IMR-90 (cell line): ENCODE measurements at regions not wholly inside any gene's neighbourhood (a gene's known extent, or its start where the extent isn't known, plus 50 kb on each side); places are given as distances from the start of the nearest gene placed in this dataset.

Experiments
- ATAC-seq: fragments of 200-7000 bp; cut with Tn5 transposase; 2 replicates; pipeline ENCODE4 v1.9.1; 2020; ENCODE audit warnings: low read depth, mild to moderate bottlenecking, moderate library complexity
- BruUV-seq: library from RNA; stranded (reverse); fragments of 400-500 nt; replicated peaks from 2 replicates; lab custom pipeline; 2021; lab: Mats Ljungman, UMichigan
- CTCF ChIA-PET: fragments of 300-600 bp; formaldehyde crosslinking; extraction: SDS; loops from one replicate; lab custom pipeline; 2021; ENCODE audit warnings: antibody characterized with exemption; lab: Yijun Ruan, JAX
- POLR2A ChIA-PET: fragments of 300-600 bp; sonication (Branson Sonifier 250); formaldehyde crosslinking; loops from one replicate; lab custom pipeline; 2022; ENCODE audit warnings: antibody characterized with exemption; ENCODE audit not compliant: unreplicated experiment; lab: Charles Lee
- DNase-seq: peaks from one replicate; pipeline ENCODE4 v3.0.0; 2013
- H2AFZ ChIP-seq: replicated peaks from 2 replicates; pipeline ENCODE3; 2013; ENCODE audit warnings: low read length, mild to moderate bottlenecking; ENCODE audit not compliant: poor library complexity
- H2AK5ac ChIP-seq: 2 replicates; pipeline ENCODE4 v1.6.1; 2013; ENCODE audit warnings: low read depth, low read length, inconsistent platforms
- H2AK9ac ChIP-seq: replicated peaks from 2 replicates; pipeline ENCODE3; 2013; ENCODE audit warnings: mild to moderate bottlenecking, low read depth, low read length, moderate library complexity; ENCODE audit not compliant: poor library complexity
- H2BK120ac ChIP-seq: 2 replicates; pipeline ENCODE4 v1.6.1; 2013; ENCODE audit warnings: low read depth, low read length, inconsistent platforms
- H2BK15ac ChIP-seq: 3 replicates; pipeline ENCODE4 v1.6.1; 2013; ENCODE audit warnings: low read depth, low read length, inconsistent platforms
- H2BK20ac ChIP-seq: 2 replicates; pipeline ENCODE4 v1.6.1; 2013; ENCODE audit warnings: low read depth, mild to moderate bottlenecking, inconsistent platforms, low read length, moderate library complexity
- H2BK5ac ChIP-seq: 2 replicates; pipeline ENCODE4 v1.6.1; 2013; ENCODE audit warnings: mild to moderate bottlenecking, low read depth, low read length, inconsistent platforms; ENCODE audit not compliant: poor library complexity, severe bottlenecking
- H3K14ac ChIP-seq: replicated peaks from 2 replicates; pipeline ENCODE4 v1.6.1; 2013; ENCODE audit warnings: low read depth, low read length, inconsistent platforms
- H3K18ac ChIP-seq: 2 replicates; pipeline ENCODE4 v1.6.1; 2013; ENCODE audit warnings: low read depth, low read length, control low read depth
- H3K23ac ChIP-seq: 2 replicates; pipeline ENCODE4 v1.6.1; 2013; ENCODE audit warnings: low read depth, low read length, inconsistent platforms
- H3K27ac ChIP-seq: 2 replicates; pipeline ENCODE4 v1.5.1; 2013; ENCODE audit warnings: mild to moderate bottlenecking, control low read depth, low read length; ENCODE audit not compliant: insufficient read depth
- H3K27me3 ChIP-seq: 2 replicates; pipeline ENCODE4 v1.6.1; 2013; ENCODE audit warnings: low read length; ENCODE audit not compliant: control insufficient read depth, insufficient read depth
- H3K36me3 ChIP-seq: 2 replicates; pipeline ENCODE4 v1.6.1; 2013; ENCODE audit warnings: low read length, mixed read lengths; ENCODE audit not compliant: control insufficient read depth, insufficient read depth
- H3K4ac ChIP-seq: 2 replicates; pipeline ENCODE4 v1.6.1; 2013; ENCODE audit warnings: low read depth, low read length, inconsistent platforms
- H3K4me1 ChIP-seq: 2 replicates; pipeline ENCODE4 v1.6.1; 2013; ENCODE audit warnings: low read length, mixed read lengths; ENCODE audit not compliant: control insufficient read depth, insufficient read depth
- H3K4me2 ChIP-seq: 2 replicates; pipeline ENCODE4 v1.6.1; 2013; ENCODE audit warnings: low read depth, mild to moderate bottlenecking, control low read depth, low read length, moderate library complexity
- H3K4me3 ChIP-seq: 2 replicates; pipeline ENCODE4 v1.5.1; 2013; ENCODE audit warnings: low read depth, mild to moderate bottlenecking, control low read depth, low read length, moderate library complexity; ENCODE audit not compliant: insufficient read depth
- H3K56ac ChIP-seq: 2 replicates; pipeline ENCODE4 v1.6.1; 2013; ENCODE audit warnings: low read length, inconsistent platforms; ENCODE audit not compliant: insufficient read depth; ENCODE audit errors: extremely low read depth
- H3K79me1 ChIP-seq, 2 experiments: 2 replicates each; pipeline ENCODE4 v1.6.1; 2013; ENCODE audit warnings: low read length in 2 of 2, inconsistent platforms in 1 of 2, low read depth in 1 of 2
- H3K9ac ChIP-seq: 2 replicates; pipeline ENCODE4 v1.6.1; 2013; ENCODE audit warnings: low read depth, low read length, control low read depth
- H3K9me1 ChIP-seq: 2 replicates; pipeline ENCODE4 v1.6.1; 2013; ENCODE audit warnings: low read length, inconsistent platforms; ENCODE audit not compliant: insufficient read depth
- H3K9me3 ChIP-seq: 2 replicates; pipeline ENCODE4 v1.6.1; 2013; ENCODE audit warnings: low read length; ENCODE audit not compliant: control insufficient read depth, insufficient read depth
- H4K20me1 ChIP-seq: 2 replicates; pipeline ENCODE4 v1.6.1; 2013; ENCODE audit warnings: low read length, inconsistent platforms; ENCODE audit not compliant: insufficient read depth
- H4K5ac ChIP-seq: 2 replicates; pipeline ENCODE4 v1.6.1; 2013; ENCODE audit warnings: mild to moderate bottlenecking, low read depth, low read length, control low read depth
- H4K8ac ChIP-seq, 2 experiments: 2 replicates each; pipeline ENCODE4 v1.6.1; 2013; ENCODE audit warnings: low read depth in 2 of 2, low read length in 2 of 2, control low read depth in 1 of 2, inconsistent platforms in 1 of 2
- H4K91ac ChIP-seq: 2 replicates; pipeline ENCODE4 v1.6.1; 2013; ENCODE audit warnings: low read depth, low read length, inconsistent platforms; ENCODE audit not compliant: insufficient read depth
- BHLHE40 ChIP-seq: fragments of 150-350 bp; IDR thresholded peaks from 2 replicates; pipeline ENCODE4 v1.6.1; 2016; ENCODE audit warnings: mild to moderate bottlenecking, low read depth, low read length
- CEBPB ChIP-seq: IDR thresholded peaks from 2 replicates; pipeline ENCODE4 v1.6.1; 2012; ENCODE audit warnings: low read depth, low read length, improper control_type of control experiment
- CHD1 ChIP-seq: IDR thresholded peaks from 2 replicates; pipeline ENCODE4 v1.6.1; 2012; ENCODE audit warnings: low read depth, low read length, improper control_type of control experiment
- FOS ChIP-seq: fragments of 150-350 bp; IDR thresholded peaks from 2 replicates; pipeline ENCODE4 v1.6.1; 2016; ENCODE audit warnings: low read depth, low read length
- MAFK ChIP-seq: IDR thresholded peaks from 2 replicates; pipeline ENCODE4 v1.6.1; 2012; ENCODE audit warnings: low read depth, low read length, improper control_type of control experiment
- MAZ ChIP-seq: IDR thresholded peaks from 2 replicates; pipeline ENCODE4 v1.6.1; 2012; ENCODE audit warnings: low read depth, mild to moderate bottlenecking, low read length, improper control_type of control experiment, moderate library complexity, borderline replicate concordance
- MXI1 ChIP-seq: IDR thresholded peaks from 2 replicates; pipeline ENCODE4 v1.6.1; 2012; ENCODE audit warnings: low read depth, mild to moderate bottlenecking, low read length, moderate library complexity, borderline replicate concordance
- NFE2L2 ChIP-seq: fragments of 150-350 bp; IDR thresholded peaks from 2 replicates; pipeline ENCODE4 v1.6.1; 2016; ENCODE audit warnings: low read depth, mild to moderate bottlenecking, low read length
- POLR2A ChIP-seq: IDR thresholded peaks from 2 replicates; pipeline ENCODE4 v1.6.1; 2012; ENCODE audit warnings: mild to moderate bottlenecking, low read depth, low read length
- RAD21 ChIP-seq: IDR thresholded peaks from 2 replicates; pipeline ENCODE4 v1.6.1; 2012; ENCODE audit warnings: low read length, improper control_type of control experiment
- RCOR1 ChIP-seq: IDR thresholded peaks from 2 replicates; pipeline ENCODE4 v1.6.1; 2012; ENCODE audit warnings: mild to moderate bottlenecking, low read length, improper control_type of control experiment; ENCODE audit not compliant: insufficient replicate concordance
- RFX5 ChIP-seq: IDR thresholded peaks from 2 replicates; pipeline ENCODE4 v1.8.0; 2012; ENCODE audit warnings: low read depth, mild to moderate bottlenecking, low read length, moderate library complexity
- SMC3 ChIP-seq: fragments of 150-350 bp; IDR thresholded peaks from 2 replicates; pipeline ENCODE4 v1.6.1; 2016; ENCODE audit warnings: low read depth, mild to moderate bottlenecking, antibody characterized with exemption, low read length, moderate library complexity
- WGBS, 2 experiments: methylation state at CpG; one replicate each; pipeline versions ENCODE4 v1.1.5 to v1.1.7; 2013; ENCODE audit warnings: missing lambda C conversion rate in 2 of 2; ENCODE audit not compliant: insufficient read length in 1 of 2; ENCODE audit errors: extremely low coverage in 2 of 2; 5-methylcytosine and 5-hydroxymethylcytosine counted together
- dilution Hi-C: fragments of 300-500 bp; cut with HindIII; formaldehyde crosslinking; loops from one replicate; pipeline ENCODE4 v1.14.3; 2018; ENCODE audit warnings: low sequenced_read_pairs; ENCODE audit not compliant: unreplicated experiment
- in situ Hi-C: fragments of 300-500 bp; cut with MboI; formaldehyde crosslinking; loops from 3 replicates; pipeline ENCODE4 v1.14.3; 2019; ENCODE audit warnings: low sequenced_read_pairs, inconsistent platforms, mixed read lengths
- intact Hi-C: fragments of 100-400 bp; cut with micrococcal nuclease; formaldehyde crosslinking; loops from 2 replicates; pipeline ENCODE4 v1.10.0; 2022
- TF ChIP-seq, protein P1 (sequence below): conservative IDR thresholded peaks from 2 replicates; pipeline ENCODE4 v1.5.1; 2012; ENCODE audit warnings: mild to moderate bottlenecking, low read depth, low read length, improper control_type of control experiment
- TF ChIP-seq, protein P2 (sequence below): fragments of 150-350 bp; IDR thresholded peaks from 2 replicates; pipeline ENCODE4 v1.6.1; 2016; ENCODE audit warnings: low read depth, mild to moderate bottlenecking, low read length, moderate library complexity, borderline replicate concordance
- TF ChIP-seq, protein P3 (sequence below): fragments of 150-350 bp; IDR thresholded peaks from 2 replicates; pipeline ENCODE4 v1.6.1; 2017; ENCODE audit warnings: mild to moderate bottlenecking, antibody characterized with exemption, low read length, low read depth

DNA sequence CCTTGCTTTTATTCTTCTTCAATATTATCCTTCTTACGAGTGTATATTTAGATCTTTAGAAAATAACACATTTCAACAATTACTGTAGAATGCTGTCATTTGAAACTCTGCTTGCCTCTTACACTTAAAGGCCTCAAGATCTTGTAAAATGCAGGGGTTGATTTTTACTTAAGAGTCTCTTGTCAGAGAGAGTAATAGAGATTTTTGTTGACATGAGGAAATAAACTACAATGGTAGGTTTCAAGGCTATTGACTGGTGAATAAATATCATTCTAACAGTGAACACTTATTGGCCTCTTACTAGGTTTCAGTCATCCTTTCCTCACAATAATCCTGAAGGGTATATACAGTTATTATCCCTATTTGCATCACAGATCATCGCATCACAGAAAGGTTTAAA, 344.6 kb downstream of the GBE1 start:
- Histone ChIP-seq H3K79me1 (no peaks in the 10 kb centered on the region), H2BK20ac (no peak overlapping the region), H3K56ac (no peak overlapping the region), H2AK5ac (no peak overlapping the region), H3K36me3 (no peaks in the 10 kb centered on the region), H3K9me3 (no peaks in the 10 kb centered on the region), H3K9ac (no peak overlapping the region), H4K20me1 (no peaks in the 10 kb centered on the region), H3K27me3 (no peaks in the 10 kb centered on the region), H3K23ac (no peak overlapping the region), H2BK120ac (no peak overlapping the region), H4K8ac (no peak overlapping the region), H3K18ac (no peak overlapping the region), H3K9me1 (no peaks in the 10 kb centered on the region), H3K4ac (no peak overlapping the region), H2BK15ac (no peak overlapping the region), H3K27ac (no peak overlapping the region), H2BK5ac (no peak overlapping the region), H3K4me2 (no peak overlapping the region), H4K5ac (no peak overlapping the region), H3K4me3 (no peak overlapping the region), H2AK9ac (no peak overlapping the region), H3K14ac (no peak overlapping the region), H4K91ac (no peak overlapping the region), H3K4me1 (no peaks in the 10 kb centered on the region), H2AFZ (no peak overlapping the region)
- no peak for TF ChIP-seq SMC3
- TF ChIP-seq, protein P1, sequence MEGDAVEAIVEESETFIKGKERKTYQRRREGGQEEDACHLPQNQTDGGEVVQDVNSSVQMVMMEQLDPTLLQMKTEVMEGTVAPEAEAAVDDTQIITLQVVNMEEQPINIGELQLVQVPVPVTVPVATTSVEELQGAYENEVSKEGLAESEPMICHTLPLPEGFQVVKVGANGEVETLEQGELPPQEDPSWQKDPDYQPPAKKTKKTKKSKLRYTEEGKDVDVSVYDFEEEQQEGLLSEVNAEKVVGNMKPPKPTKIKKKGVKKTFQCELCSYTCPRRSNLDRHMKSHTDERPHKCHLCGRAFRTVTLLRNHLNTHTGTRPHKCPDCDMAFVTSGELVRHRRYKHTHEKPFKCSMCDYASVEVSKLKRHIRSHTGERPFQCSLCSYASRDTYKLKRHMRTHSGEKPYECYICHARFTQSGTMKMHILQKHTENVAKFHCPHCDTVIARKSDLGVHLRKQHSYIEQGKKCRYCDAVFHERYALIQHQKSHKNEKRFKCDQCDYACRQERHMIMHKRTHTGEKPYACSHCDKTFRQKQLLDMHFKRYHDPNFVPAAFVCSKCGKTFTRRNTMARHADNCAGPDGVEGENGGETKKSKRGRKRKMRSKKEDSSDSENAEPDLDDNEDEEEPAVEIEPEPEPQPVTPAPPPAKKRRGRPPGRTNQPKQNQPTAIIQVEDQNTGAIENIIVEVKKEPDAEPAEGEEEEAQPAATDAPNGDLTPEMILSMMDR, result no peak
- TF ChIP-seq NFE2L2, result no peak
- no peak for TF ChIP-seq CEBPB
- no peak for TF ChIP-seq RFX5
- TF ChIP-seq FOS, result no peak
- TF ChIP-seq, protein P2, sequence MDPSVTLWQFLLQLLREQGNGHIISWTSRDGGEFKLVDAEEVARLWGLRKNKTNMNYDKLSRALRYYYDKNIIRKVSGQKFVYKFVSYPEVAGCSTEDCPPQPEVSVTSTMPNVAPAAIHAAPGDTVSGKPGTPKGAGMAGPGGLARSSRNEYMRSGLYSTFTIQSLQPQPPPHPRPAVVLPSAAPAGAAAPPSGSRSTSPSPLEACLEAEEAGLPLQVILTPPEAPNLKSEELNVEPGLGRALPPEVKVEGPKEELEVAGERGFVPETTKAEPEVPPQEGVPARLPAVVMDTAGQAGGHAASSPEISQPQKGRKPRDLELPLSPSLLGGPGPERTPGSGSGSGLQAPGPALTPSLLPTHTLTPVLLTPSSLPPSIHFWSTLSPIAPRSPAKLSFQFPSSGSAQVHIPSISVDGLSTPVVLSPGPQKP, result no peak
- TF ChIP-seq MAFK, result no peak
- TF ChIP-seq, protein P3, sequence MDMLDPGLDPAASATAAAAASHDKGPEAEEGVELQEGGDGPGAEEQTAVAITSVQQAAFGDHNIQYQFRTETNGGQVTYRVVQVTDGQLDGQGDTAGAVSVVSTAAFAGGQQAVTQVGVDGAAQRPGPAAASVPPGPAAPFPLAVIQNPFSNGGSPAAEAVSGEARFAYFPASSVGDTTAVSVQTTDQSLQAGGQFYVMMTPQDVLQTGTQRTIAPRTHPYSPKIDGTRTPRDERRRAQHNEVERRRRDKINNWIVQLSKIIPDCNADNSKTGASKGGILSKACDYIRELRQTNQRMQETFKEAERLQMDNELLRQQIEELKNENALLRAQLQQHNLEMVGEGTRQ, result no peak
- TF ChIP-seq POLR2A, result no peak
- TF ChIP-seq RCOR1, result no peak
- no peak for TF ChIP-seq BHLHE40
- TF ChIP-seq CHD1, result no peak
- TF ChIP-seq MXI1, result no peak
- no peak for TF ChIP-seq MAZ
- TF ChIP-seq RAD21, result no peak
- BruUV-seq, result no TSS peak
- dilution Hi-C loops (no loop called here), in situ Hi-C loops (no loop called here), intact Hi-C loops (loop anchor here (5.0 kb wide), 2 partner anchors 165 to 345 kb away; partner anchors contain the start of gene GBE1)
- ATAC-seq (no peak), DNase-seq (no peak)
- POLR2A ChIA-PET, result no interaction called here
- CTCF ChIA-PET, result no interaction called here
- WGBS, 2 experiments, result no CpG with 5 or more reads among the region's 2 CpGs
